ENCODE measurements at regions not wholly inside any gene's neighbourhood (a gene's known extent, or its start where the extent isn't known, plus 50 kb on each side); places are given as distances from the start of the nearest gene placed in this dataset.

DNA sequence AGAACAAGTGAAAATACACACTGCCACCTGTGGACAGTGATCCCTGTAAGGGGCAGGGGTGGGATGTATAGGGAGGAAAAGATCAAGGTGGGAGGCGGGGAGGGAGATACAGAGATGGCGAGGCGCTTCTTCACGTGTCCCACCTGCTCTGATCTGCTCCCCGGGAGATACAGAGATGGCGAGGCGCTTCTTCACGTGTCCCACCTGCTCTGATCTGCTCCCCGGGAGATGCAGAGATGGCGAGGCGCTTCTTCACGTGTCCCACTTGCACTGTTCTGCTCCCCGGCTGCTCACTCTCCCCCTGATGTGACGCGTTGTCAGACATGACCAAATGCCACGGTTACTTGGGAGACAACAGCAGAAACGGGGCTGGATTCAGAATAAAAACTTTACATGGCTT lies 308.3 kb upstream of the SHH start:
- Histone ChIP-seq H3K4me3 (ENCODE audit: low read length) (no peak overlapping the region), H4K20me1 (ENCODE audit: insufficient read depth) (no peaks in the 10 kb centered on the region), H3K79me2 (replicated peaks; ENCODE audit: insufficient read depth, low read length) (no peaks in the 10 kb centered on the region), H2AFZ (ENCODE audit: low read depth, low read length) (no peak overlapping the region), H3K4me2 (ENCODE audit: low read length) (no peak overlapping the region), H3K9me3 (ENCODE audit: low read length) (no peaks in the 10 kb centered on the region), H3K9ac (ENCODE audit: low read length) (no peak overlapping the region), H3F3A (ENCODE audit: insufficient read depth, low read length, poor library complexity, severe bottlenecking) (no peaks in the 10 kb centered on the region), H3K9me2 (ENCODE audit: insufficient read depth, low read length) (no peaks in the 10 kb centered on the region), H3K27me3 (ENCODE audit: insufficient read depth, low read depth, low read length) (no peaks in the 10 kb centered on the region), H3K27ac (ENCODE audit: low read length) (no peak overlapping the region), H3K36me3 (ENCODE audit: insufficient read depth, low read length) (no peaks in the 10 kb centered on the region)
- no peak for TF ChIP-seq EZH2 (IDR thresholded peaks at IDR 0.05; ENCODE audit: borderline replicate concordance, insufficient read depth, low read length, poor library complexity, severe bottlenecking)
- TF ChIP-seq, protein P1, sequence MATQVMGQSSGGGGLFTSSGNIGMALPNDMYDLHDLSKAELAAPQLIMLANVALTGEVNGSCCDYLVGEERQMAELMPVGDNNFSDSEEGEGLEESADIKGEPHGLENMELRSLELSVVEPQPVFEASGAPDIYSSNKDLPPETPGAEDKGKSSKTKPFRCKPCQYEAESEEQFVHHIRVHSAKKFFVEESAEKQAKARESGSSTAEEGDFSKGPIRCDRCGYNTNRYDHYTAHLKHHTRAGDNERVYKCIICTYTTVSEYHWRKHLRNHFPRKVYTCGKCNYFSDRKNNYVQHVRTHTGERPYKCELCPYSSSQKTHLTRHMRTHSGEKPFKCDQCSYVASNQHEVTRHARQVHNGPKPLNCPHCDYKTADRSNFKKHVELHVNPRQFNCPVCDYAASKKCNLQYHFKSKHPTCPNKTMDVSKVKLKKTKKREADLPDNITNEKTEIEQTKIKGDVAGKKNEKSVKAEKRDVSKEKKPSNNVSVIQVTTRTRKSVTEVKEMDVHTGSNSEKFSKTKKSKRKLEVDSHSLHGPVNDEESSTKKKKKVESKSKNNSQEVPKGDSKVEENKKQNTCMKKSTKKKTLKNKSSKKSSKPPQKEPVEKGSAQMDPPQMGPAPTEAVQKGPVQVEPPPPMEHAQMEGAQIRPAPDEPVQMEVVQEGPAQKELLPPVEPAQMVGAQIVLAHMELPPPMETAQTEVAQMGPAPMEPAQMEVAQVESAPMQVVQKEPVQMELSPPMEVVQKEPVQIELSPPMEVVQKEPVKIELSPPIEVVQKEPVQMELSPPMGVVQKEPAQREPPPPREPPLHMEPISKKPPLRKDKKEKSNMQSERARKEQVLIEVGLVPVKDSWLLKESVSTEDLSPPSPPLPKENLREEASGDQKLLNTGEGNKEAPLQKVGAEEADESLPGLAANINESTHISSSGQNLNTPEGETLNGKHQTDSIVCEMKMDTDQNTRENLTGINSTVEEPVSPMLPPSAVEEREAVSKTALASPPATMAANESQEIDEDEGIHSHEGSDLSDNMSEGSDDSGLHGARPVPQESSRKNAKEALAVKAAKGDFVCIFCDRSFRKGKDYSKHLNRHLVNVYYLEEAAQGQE (IDR thresholded peaks at IDR 0.05; ENCODE audit: borderline replicate concordance): no peak
- no peak for TF ChIP-seq TAF1 (IDR thresholded peaks at IDR 0.05; ENCODE audit: low read depth)
- no peak for TF ChIP-seq SMC3 (conservative IDR thresholded peaks at IDR 0.05; ENCODE audit: poor library complexity)
- TF ChIP-seq, protein P2, sequence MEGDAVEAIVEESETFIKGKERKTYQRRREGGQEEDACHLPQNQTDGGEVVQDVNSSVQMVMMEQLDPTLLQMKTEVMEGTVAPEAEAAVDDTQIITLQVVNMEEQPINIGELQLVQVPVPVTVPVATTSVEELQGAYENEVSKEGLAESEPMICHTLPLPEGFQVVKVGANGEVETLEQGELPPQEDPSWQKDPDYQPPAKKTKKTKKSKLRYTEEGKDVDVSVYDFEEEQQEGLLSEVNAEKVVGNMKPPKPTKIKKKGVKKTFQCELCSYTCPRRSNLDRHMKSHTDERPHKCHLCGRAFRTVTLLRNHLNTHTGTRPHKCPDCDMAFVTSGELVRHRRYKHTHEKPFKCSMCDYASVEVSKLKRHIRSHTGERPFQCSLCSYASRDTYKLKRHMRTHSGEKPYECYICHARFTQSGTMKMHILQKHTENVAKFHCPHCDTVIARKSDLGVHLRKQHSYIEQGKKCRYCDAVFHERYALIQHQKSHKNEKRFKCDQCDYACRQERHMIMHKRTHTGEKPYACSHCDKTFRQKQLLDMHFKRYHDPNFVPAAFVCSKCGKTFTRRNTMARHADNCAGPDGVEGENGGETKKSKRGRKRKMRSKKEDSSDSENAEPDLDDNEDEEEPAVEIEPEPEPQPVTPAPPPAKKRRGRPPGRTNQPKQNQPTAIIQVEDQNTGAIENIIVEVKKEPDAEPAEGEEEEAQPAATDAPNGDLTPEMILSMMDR (IDR thresholded peaks at IDR 0.05; ENCODE audit: poor library complexity, severe bottlenecking): no peak
- TF ChIP-seq POLR2AphosphoS5 (IDR thresholded peaks at IDR 0.05): no peak
- TF ChIP-seq RAD21 (conservative IDR thresholded peaks at IDR 0.05): no peak
- no peak for TF ChIP-seq MXI1 (conservative IDR thresholded peaks at IDR 0.05; ENCODE audit: poor library complexity, severe bottlenecking)
- no peak for TF ChIP-seq EP300 (conservative IDR thresholded peaks at IDR 0.05; ENCODE audit: poor library complexity, severe bottlenecking)

DNA sequence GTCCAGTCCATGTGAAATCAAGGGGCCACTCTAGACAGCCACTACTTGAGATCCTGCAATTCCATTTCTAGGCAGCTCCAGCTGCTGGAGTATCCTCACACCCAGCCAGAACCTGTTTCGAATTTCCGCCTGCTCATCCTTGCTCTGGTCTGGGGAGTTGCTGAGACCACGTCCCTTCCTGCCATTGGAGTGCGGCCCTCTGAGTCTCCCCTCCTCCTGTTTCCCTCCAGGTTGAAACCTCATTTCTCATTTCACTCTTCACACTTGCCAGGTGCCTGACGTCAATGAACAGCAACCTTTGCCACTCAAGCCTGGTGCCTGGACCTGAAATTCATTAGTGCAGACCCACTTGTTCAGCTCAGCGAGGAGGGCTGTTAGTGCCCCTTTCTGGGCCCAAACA lies 307.5 kb upstream of the SHH start:
- Histone ChIP-seq H3K9me2 (ENCODE audit: insufficient read depth, low read length) (no peaks in the 10 kb centered on the region), H3K4me3 (ENCODE audit: low read length) (no peak overlapping the region), H2AFZ (ENCODE audit: low read depth, low read length) (no peak overlapping the region), H3F3A (ENCODE audit: insufficient read depth, low read length, poor library complexity, severe bottlenecking) (no peaks in the 10 kb centered on the region), H4K20me1 (ENCODE audit: insufficient read depth) (no peaks in the 10 kb centered on the region), H3K9ac (ENCODE audit: low read length) (no peak overlapping the region), H3K27ac (ENCODE audit: low read length) (no peak overlapping the region), H3K36me3 (ENCODE audit: insufficient read depth, low read length) (no peaks in the 10 kb centered on the region), H3K79me2 (replicated peaks; ENCODE audit: insufficient read depth, low read length) (no peaks in the 10 kb centered on the region), H3K27me3 (ENCODE audit: insufficient read depth, low read depth, low read length) (no peaks in the 10 kb centered on the region), H3K9me3 (ENCODE audit: low read length) (no peaks in the 10 kb centered on the region), H3K4me2 (ENCODE audit: low read length) (no peak overlapping the region)
- TF ChIP-seq, protein P2 (IDR thresholded peaks at IDR 0.05; ENCODE audit: poor library complexity, severe bottlenecking): no peak
- no peak for TF ChIP-seq RAD21 (conservative IDR thresholded peaks at IDR 0.05)
- no peak for TF ChIP-seq SMC3 (conservative IDR thresholded peaks at IDR 0.05; ENCODE audit: poor library complexity)
- TF ChIP-seq, protein P1 (IDR thresholded peaks at IDR 0.05; ENCODE audit: borderline replicate concordance): no peak
- TF ChIP-seq EZH2 (IDR thresholded peaks at IDR 0.05; ENCODE audit: borderline replicate concordance, insufficient read depth, low read length, poor library complexity, severe bottlenecking): no peak
- TF ChIP-seq TAF1 (IDR thresholded peaks at IDR 0.05; ENCODE audit: low read depth): no peak

All from neural cell (in vitro differentiated cells).